Cardiac fibroblast (primary cell): ENCODE measurements at regions not wholly inside any gene's neighbourhood (a gene's known extent, or its start where the extent isn't known, plus 50 kb on each side); places are given as distances from the start of the nearest gene placed in this dataset.
"Not testable (repeated sequence)": the region's sequence is repeated elsewhere in the genome, so short reads cannot be mapped to it uniquely, and the experiment has no call there.

Source experiments
- DNase-seq, 2 donors: peaks; one replicate each; pipeline versions ENCODE4 v3.0.0 to v3.0.0-alpha.2; 2010; ENCODE audit warnings: low read depth in 2 of 2
- H3K4me3 ChIP-seq, 2 donors: replicated peaks in 1 of 2; 1 replicate in 1 of 2; 2 replicates in 1 of 2; pipeline ENCODE4 v1.5.1; 2011; ENCODE audit warnings: low read depth in 2 of 2, low read length in 2 of 2, mild to moderate bottlenecking in 2 of 2, moderate library complexity in 1 of 2
- TF ChIP-seq, protein P1 (sequence below): IDR thresholded peaks from one replicate; pipeline ENCODE4 v1.5.1; 2011; ENCODE audit warnings: low read depth, mild to moderate bottlenecking, low read length, inconsistent platforms

DNA sequence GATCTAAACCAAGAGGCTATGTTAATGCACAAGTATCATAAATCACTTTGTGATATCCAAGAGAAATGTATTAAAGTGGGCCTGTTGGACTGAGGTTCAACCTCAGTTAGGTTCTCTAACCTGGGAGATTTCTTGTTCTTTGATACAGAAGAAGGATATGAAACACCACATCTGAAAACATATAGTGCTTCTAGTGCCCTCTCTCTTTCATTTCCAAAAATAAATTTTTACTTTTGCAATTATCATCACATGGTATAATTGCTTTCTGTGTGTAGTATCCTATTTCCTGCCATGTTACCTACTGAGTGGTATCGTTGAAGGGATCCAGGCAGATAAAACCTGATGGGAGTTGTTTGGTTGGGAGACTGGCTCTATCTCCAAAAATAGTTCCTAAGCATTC, 264.9 kb downstream of the CCER1 start:
- H3K4me3 ChIP-seq: no peak overlapping the region
- TF ChIP-seq, protein P1, sequence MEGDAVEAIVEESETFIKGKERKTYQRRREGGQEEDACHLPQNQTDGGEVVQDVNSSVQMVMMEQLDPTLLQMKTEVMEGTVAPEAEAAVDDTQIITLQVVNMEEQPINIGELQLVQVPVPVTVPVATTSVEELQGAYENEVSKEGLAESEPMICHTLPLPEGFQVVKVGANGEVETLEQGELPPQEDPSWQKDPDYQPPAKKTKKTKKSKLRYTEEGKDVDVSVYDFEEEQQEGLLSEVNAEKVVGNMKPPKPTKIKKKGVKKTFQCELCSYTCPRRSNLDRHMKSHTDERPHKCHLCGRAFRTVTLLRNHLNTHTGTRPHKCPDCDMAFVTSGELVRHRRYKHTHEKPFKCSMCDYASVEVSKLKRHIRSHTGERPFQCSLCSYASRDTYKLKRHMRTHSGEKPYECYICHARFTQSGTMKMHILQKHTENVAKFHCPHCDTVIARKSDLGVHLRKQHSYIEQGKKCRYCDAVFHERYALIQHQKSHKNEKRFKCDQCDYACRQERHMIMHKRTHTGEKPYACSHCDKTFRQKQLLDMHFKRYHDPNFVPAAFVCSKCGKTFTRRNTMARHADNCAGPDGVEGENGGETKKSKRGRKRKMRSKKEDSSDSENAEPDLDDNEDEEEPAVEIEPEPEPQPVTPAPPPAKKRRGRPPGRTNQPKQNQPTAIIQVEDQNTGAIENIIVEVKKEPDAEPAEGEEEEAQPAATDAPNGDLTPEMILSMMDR: no peak
- DNase-seq: no peak

DNA sequence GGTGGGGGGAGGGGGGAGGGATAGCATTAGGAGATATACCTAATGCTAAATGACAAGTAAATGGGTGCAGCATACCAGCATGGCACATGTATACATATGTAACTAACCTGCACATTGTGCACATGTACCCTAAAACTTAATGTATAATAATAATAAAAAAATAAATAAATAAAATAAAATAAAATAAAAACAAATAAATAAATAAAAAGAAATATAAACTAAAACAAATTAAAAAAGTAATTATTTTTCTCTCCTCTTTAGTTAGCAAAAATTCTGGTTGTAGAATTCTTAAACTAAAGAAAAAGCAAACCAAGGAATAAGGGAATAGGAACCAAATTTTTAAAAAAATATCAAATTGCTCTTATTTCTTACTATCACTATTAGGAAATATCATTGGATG, 267.3 kb downstream of the CCER1 start:
- H3K4me3 ChIP-seq, DNase-seq: not testable (repeated sequence)

DNA sequence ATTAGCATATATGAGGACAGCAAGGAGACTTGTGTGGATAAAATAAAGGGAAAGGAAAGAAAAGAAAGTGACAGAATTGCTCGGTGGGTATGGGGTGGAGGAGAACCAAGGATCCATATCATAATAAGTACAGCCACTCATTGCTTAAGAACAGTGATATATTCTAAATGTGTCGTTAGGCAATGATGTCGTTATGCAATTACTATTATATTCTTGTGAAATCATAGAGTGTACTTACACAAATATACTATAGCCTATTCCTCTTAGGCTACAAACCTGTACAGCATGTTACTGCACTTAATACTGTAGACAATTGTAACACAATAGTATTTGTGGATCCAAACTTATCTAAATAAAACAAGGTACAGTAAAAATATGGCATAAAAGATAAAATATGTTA, 271.1 kb downstream of the CCER1 start:
- TF ChIP-seq, protein P1: no peak
- peak in 1 of 2 donors; percentile 46 for DNase-seq
- H3K4me3 ChIP-seq: no peak overlapping the region

DNA sequence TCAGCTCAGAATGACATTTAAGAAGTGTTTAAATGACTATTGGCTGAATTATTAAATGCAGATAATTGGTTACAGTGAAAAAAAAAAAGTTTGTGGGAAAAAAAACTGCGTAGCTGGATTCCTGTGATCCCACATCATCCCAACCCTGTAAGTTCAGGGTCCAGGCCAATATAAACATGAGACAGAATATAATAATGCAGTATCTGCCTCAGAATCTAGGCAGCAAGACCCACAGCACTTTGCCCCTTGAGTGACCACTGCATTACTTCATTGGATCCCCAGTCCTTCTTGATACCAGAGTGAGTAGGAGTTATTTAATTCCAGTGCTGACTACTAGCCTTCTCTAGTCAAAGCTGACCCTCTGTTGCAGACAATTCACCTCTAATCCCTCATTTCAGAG, 272.6 kb downstream of the CCER1 start:
- no peak overlapping the region for H3K4me3 ChIP-seq
- DNase-seq: peak; percentile 4 to 80
- TF ChIP-seq, protein P1: no peak

DNA sequence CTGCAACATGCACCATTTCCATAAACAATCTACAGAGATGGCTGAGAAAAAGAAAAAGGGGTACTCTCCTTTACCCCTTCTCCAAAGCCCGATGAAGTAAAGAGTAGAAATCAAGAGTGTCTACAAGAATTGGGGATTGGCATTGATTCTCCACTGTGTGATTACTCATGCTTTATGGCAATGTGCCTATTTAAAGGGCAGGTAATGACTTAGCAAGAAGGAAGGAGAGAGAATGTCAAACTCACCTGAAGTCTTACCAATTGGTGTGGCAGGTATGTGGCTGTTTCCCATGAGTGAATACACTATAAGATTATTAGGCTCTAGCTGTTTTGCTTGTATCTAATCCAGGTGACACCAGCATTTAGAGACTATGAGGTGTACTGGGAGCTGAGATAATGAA, 275.3 kb downstream of the CCER1 start:
- no peak for DNase-seq
- TF ChIP-seq, protein P1: no peak
- no peak overlapping the region for H3K4me3 ChIP-seq

DNA sequence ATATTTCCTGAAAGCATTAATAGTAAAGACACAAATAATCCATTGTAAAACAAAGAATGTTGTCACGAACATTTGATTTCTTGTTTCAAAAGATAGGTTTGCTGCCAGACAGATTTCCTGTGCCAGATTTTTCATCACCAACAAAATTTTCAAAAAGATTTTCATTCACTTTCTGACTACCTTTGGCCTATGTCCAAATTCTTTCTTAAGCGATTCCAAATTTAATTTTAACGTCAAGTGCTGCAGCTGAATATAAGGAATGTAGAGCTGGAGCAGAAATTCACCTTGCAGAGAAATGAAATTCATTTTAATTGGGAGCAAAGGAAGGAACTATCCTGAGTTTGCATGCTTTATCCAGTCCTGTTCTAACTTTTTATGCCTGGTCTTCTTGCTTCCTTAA, 277.4 kb downstream of the CCER1 start:
- peak in 1 of 2 donors; percentile 12 for DNase-seq
- no peak overlapping the region for H3K4me3 ChIP-seq
- TF ChIP-seq, protein P1: no peak

DNA sequence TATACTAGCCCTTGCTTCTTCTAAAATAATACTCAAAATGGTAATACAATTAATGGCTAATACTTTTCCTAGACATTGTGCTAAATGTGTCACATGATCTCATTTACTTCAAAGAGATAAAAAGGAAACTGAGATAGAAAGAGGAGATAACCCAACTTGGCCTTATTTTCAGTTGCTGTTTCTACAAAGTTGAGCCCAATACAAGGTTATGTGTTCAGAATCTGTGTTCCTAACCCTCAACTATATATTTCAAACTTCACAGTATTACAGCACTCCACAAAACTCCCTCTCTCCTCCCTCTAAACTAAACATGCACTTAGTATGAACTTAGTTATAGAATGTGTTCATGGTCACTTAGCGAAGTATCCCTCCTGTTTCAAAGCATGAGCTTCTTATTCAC, 277.9 kb downstream of the CCER1 start:
- no peak overlapping the region for H3K4me3 ChIP-seq
- no peak for DNase-seq
- TF ChIP-seq, protein P1: no peak
